PC-3 (cell line): ENCODE measurements at regions not wholly inside any gene's neighbourhood (a gene's known extent, or its start where the extent isn't known, plus 50 kb on each side); places are given as distances from the start of the nearest gene placed in this dataset.

Experiments
- ATAC-seq: fragments of 200-7000 bp; cut with Tn5 transposase; 2 replicates; pipeline ENCODE4 v1.9.1; 2020; ENCODE audit warnings: mild to moderate bottlenecking, moderate library complexity
- BruUV-seq: library from RNA; stranded (reverse); fragments of 400-500 nt; replicated peaks from 2 replicates; lab custom pipeline; 2021; lab: Mats Ljungman, UMichigan
- CTCF ChIA-PET: fragments of 300-600 bp; sonication (Branson Sonifier 250); formaldehyde crosslinking; loops from one replicate; lab custom pipeline; 2022; ENCODE audit warnings: antibody characterized with exemption; lab: Charles Lee
- POLR2A ChIA-PET: fragments of 300-600 bp; sonication (Branson Sonifier 250); formaldehyde crosslinking; loops from one replicate; lab custom pipeline; 2022; ENCODE audit warnings: antibody characterized with exemption; ENCODE audit not compliant: unreplicated experiment; lab: Charles Lee
- DNase-seq: peaks from one replicate; pipeline ENCODE4 v3.0.0-alpha.2; 2015
- H2AFZ ChIP-seq: fragments of 300-600 bp; sonication (generic); 2 replicates; pipeline ENCODE4 v1.6.0; 2016; ENCODE audit warnings: antibody characterized with exemption, low read length
- H3F3A ChIP-seq: fragments of 300-600 bp; sonication (generic); one replicate; pipeline ENCODE4 v1.6.0; 2017; ENCODE audit warnings: antibody characterized with exemption, low read length, control low read depth, mild to moderate bottlenecking; ENCODE audit not compliant: unreplicated experiment
- H3K27ac ChIP-seq: fragments of 300-600 bp; sonication (generic); 2 replicates; pipeline ENCODE4 v1.5.1; 2016; ENCODE audit warnings: mild to moderate bottlenecking, low read length
- H3K27me3 ChIP-seq: fragments of 300-600 bp; sonication (generic); 2 replicates; pipeline ENCODE4 v1.6.1; 2016; ENCODE audit warnings: low read length, mixed read lengths
- H3K36me3 ChIP-seq: fragments of 300-600 bp; sonication (generic); 2 replicates; pipeline ENCODE4 v1.6.1; 2016; ENCODE audit warnings: low read depth, mixed run types, low read length, mixed read lengths
- H3K4me1 ChIP-seq: fragments of 300-600 bp; sonication (generic); 2 replicates; pipeline ENCODE4 v1.5.1; 2016; ENCODE audit warnings: low read length; ENCODE audit not compliant: insufficient read depth
- H3K4me2 ChIP-seq: fragments of 300-600 bp; sonication (generic); 2 replicates; pipeline ENCODE4 v1.6.0; 2016; ENCODE audit warnings: low read length
- H3K4me3 ChIP-seq: fragments of 300-600 bp; sonication (generic); 2 replicates; pipeline ENCODE4 v1.5.1; 2016; ENCODE audit warnings: mild to moderate bottlenecking, low read length, mixed read lengths
- H3K79me2 ChIP-seq: fragments of 300-600 bp; sonication (generic); 2 replicates; pipeline ENCODE4 v1.6.1; 2017; ENCODE audit warnings: low read length, mixed read lengths
- H3K9ac ChIP-seq: fragments of 300-600 bp; sonication (generic); 2 replicates; pipeline ENCODE4 v1.6.0; 2016; ENCODE audit warnings: mild to moderate bottlenecking, low read length
- H3K9me2 ChIP-seq: fragments of 300-600 bp; sonication (generic); replicated peaks from 2 replicates; pipeline ENCODE4 v1.6.1; 2016; ENCODE audit warnings: mixed run types, low read length, mixed read lengths
- H3K9me3 ChIP-seq: fragments of 300-600 bp; sonication (generic); 2 replicates; pipeline ENCODE4 v1.6.1; 2016; ENCODE audit warnings: low read length, mixed read lengths
- H4K20me1 ChIP-seq: fragments of 300-600 bp; sonication (generic); 2 replicates; pipeline ENCODE4 v1.6.1; 2016; ENCODE audit warnings: low read length, mixed read lengths
- EZH2 ChIP-seq: fragments of 300-600 bp; sonication (generic); IDR thresholded peaks from one replicate; pipeline ENCODE4 v1.6.1; 2017; ENCODE audit warnings: antibody characterized with exemption, mild to moderate bottlenecking, low read length; ENCODE audit not compliant: unreplicated experiment
- EZH2phosphoT487 ChIP-seq: fragments of 300-600 bp; sonication (generic); IDR thresholded peaks from 2 replicates; pipeline ENCODE4 v1.6.1; 2018; ENCODE audit warnings: mild to moderate bottlenecking, antibody characterized with exemption, low read length, borderline replicate concordance
- intact Hi-C: fragments of 100-400 bp; cut with micrococcal nuclease; formaldehyde crosslinking; loops from 2 replicates; pipeline ENCODE4 v1.9.0; 2023
- TF ChIP-seq, protein P1 (sequence below): fragments of 300-600 bp; sonication (generic); conservative IDR thresholded peaks from 2 replicates; pipeline ENCODE4 v1.5.1; 2017; ENCODE audit warnings: antibody characterized with exemption, low read depth, mild to moderate bottlenecking, low read length

DNA sequence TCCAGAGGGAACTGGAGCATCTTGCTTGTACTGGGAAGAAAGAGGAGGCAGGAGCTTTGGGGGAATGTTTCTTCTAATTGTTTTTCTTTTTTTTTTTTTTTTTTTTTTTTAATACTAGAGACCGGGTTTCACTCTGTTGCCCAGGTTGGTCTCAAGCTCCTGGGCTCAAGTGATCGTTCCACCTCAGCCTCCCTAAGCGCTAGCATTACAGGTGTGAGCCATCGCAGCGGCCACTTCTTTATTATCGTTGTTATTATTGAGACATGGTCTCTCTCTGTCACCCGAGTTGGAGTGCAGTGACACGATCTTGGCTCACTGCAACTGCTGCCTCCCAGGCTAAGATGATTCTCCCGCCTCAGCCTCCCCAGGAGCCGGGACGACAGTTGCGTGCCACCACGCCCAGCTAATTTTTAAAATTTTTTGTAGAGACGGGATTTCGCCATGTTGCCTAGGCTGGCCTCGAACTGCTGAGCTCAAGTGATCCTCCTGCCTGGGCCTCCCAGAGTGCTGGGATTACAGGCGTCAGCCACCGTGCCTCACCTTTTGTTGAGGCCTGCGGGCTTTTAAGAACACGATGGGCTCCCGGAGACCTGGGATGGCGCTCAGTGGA, 137.3 kb upstream of the GSE1 start:
- intact Hi-C loops: no loop called here
- Histone ChIP-seq H3K4me2 (no peak overlapping the region), H3K9me2 (no peaks in the 10 kb centered on the region), H3F3A (no peaks in the 10 kb centered on the region), H3K27me3 (no peaks in the 10 kb centered on the region), H3K4me1 (peaks cover 13% of the 10 kb centered on the region), H3K9ac (no peak overlapping the region), H3K27ac (no peak overlapping the region), H3K9me3 (no peaks in the 10 kb centered on the region), H3K79me2 (no peaks in the 10 kb centered on the region), H3K4me3 (no peak overlapping the region), H3K36me3 (no peaks in the 10 kb centered on the region), H4K20me1 (no peaks in the 10 kb centered on the region), H2AFZ (no peak overlapping the region)
- POLR2A ChIA-PET: no interaction called here
- no peak for ATAC-seq
- DNase-seq: no peak
- BruUV-seq: no TSS peak
- CTCF ChIA-PET: no interaction called here
- TF ChIP-seq EZH2 (no peak), EZH2phosphoT487 (no peak)
- TF ChIP-seq, protein P1, sequence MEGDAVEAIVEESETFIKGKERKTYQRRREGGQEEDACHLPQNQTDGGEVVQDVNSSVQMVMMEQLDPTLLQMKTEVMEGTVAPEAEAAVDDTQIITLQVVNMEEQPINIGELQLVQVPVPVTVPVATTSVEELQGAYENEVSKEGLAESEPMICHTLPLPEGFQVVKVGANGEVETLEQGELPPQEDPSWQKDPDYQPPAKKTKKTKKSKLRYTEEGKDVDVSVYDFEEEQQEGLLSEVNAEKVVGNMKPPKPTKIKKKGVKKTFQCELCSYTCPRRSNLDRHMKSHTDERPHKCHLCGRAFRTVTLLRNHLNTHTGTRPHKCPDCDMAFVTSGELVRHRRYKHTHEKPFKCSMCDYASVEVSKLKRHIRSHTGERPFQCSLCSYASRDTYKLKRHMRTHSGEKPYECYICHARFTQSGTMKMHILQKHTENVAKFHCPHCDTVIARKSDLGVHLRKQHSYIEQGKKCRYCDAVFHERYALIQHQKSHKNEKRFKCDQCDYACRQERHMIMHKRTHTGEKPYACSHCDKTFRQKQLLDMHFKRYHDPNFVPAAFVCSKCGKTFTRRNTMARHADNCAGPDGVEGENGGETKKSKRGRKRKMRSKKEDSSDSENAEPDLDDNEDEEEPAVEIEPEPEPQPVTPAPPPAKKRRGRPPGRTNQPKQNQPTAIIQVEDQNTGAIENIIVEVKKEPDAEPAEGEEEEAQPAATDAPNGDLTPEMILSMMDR: no peak

DNA sequence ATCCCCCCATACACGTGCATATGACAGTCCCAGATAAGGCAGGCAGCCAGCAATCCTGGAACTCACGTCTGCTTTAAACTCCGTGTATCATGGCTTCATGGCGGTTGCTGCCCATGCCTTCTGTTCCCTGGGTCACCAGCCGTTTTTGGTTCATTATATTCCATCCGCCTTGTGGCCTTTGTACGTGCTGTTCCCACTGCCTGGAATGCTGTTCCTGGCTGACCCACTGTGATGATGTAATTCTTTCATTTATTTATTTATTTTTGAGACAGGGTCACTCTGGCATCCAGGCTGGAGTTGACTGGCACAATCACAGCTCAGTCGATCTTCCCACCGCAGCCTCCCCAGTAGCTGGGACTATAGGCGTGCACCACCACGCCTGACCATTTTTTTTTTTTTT, 136.7 kb upstream of the GSE1 start:
- BruUV-seq: no TSS peak
- DNase-seq: no peak
- no peak for ATAC-seq
- intact Hi-C loops: no loop called here
- Histone ChIP-seq H3K9me2 (no peaks in the 10 kb centered on the region), H3K27ac (no peak overlapping the region), H3K4me3 (no peak overlapping the region), H3K79me2 (no peaks in the 10 kb centered on the region), H4K20me1 (no peaks in the 10 kb centered on the region), H3K4me1 (peaks cover 12% of the 10 kb centered on the region), H3K4me2 (no peak overlapping the region), H3K9ac (no peak overlapping the region), H3K36me3 (no peaks in the 10 kb centered on the region), H3F3A (no peaks in the 10 kb centered on the region), H3K9me3 (no peaks in the 10 kb centered on the region), H3K27me3 (no peaks in the 10 kb centered on the region), H2AFZ (no peak overlapping the region)
- ChIA-PET POLR2A (no interaction called here), CTCF (interaction anchor here (0.6 kb wide), 1 partner anchor 223 kb away, joined by 3 read pairs; no protein-coding TSS in a partner anchor)
- TF ChIP-seq EZH2: no peak
- TF ChIP-seq, protein P1: no peak
- TF ChIP-seq EZH2phosphoT487: no peak

DNA sequence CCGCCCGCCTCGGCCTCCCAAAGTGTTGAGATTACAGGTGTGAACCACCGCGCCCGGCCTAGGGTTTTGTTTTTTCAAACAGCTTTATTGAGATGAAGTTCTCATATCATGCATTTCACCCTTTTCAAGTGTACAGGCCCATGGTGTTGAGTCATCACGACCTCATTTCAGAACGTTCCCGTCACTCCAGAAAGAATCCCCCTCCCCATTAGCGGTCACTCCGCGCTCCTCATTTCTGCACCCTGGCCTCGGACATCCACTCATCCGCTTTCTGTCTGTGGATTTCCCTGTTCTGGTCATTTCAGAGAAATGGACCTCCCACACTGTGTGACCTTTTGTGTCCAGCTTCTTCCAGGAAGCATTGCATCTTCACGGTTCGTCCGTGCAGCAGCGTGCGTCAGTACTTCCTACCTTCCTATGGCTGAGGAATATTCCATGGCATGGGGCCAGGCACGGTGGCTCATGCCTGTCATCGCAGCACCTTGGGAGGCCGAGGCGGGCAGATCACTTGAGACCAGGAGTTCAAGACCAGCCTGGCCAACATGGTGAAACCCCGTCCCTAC, 135.2 kb upstream of the GSE1 start:
- no peaks in the 10 kb centered on the region for H3K9me3 ChIP-seq
- no peak overlapping the region for H3K9ac ChIP-seq
- H3K4me2 ChIP-seq: no peak overlapping the region
- BruUV-seq: no TSS peak
- intact Hi-C loops: no loop called here
- H3K36me3 ChIP-seq: no peaks in the 10 kb centered on the region
- H4K20me1 ChIP-seq: no peaks in the 10 kb centered on the region
- no peaks in the 10 kb centered on the region for H3K27me3 ChIP-seq
- H3F3A ChIP-seq: no peaks in the 10 kb centered on the region
- H3K79me2 ChIP-seq: no peaks in the 10 kb centered on the region
- H3K27ac ChIP-seq: no peak overlapping the region
- POLR2A ChIA-PET: no interaction called here
- H2AFZ ChIP-seq: no peak overlapping the region
- ATAC-seq (no peak), DNase-seq (no peak)
- no peaks in the 10 kb centered on the region for H3K4me1 ChIP-seq
- H3K9me2 ChIP-seq: no peaks in the 10 kb centered on the region
- no peak overlapping the region for H3K4me3 ChIP-seq
- TF ChIP-seq, protein P1: no peak
- TF ChIP-seq EZH2 (no peak), EZH2phosphoT487 (no peak)
- CTCF ChIA-PET: no interaction called here
